HEK293 (cell line): ENCODE measurements at regions not wholly inside any gene's neighbourhood (a gene's known extent, or its start where the extent isn't known, plus 50 kb on each side); places are given as distances from the start of the nearest gene placed in this dataset.

Source experiments
- CTCF ChIA-PET: fragments of 350-600 bp; formaldehyde crosslinking; extraction: SDS; loops from one replicate; lab custom pipeline; 2021; ENCODE audit warnings: antibody characterized with exemption; lab: Yijun Ruan, JAX
- POLR2A ChIA-PET: fragments of 300-600 bp; formaldehyde crosslinking; extraction: SDS; loops from one replicate; lab custom pipeline; 2020; ENCODE audit warnings: antibody characterized with exemption, inconsistent platforms; lab: Yijun Ruan, JAX
- H3K27ac ChIP-seq: fragments of 200-500 bp; sonication (Bioruptor generic); 2 replicates; pipeline ENCODE4 v1.5.1; 2014; ENCODE audit warnings: low read depth, low read length, control low read depth, inconsistent platforms; ENCODE audit errors: extremely low read depth
- H3K36me3 ChIP-seq, 2 experiments: fragments of 200-500 bp in 1 of 2; sonication (Bioruptor generic) in 1 of 2; 1 replicate in 1 of 2; 2 replicates in 1 of 2; pipeline ENCODE4 v1.5.1; 2014 to 2017; ENCODE audit warnings: inconsistent platforms in 2 of 2, low read length in 2 of 2; ENCODE audit not compliant: control insufficient read depth in 2 of 2, insufficient read depth in 1 of 2
- H3K4me1 ChIP-seq: fragments of 200-500 bp; sonication (Bioruptor generic); 2 replicates; pipeline ENCODE4 v1.5.1; 2014; ENCODE audit warnings: mild to moderate bottlenecking, low read length, inconsistent platforms; ENCODE audit not compliant: control insufficient read depth, insufficient read depth
- H3K4me3 ChIP-seq: 2 replicates; pipeline ENCODE4 v1.5.1; 2011; ENCODE audit warnings: low read depth, mild to moderate bottlenecking, control low read depth, low read length, moderate library complexity
- H3K9me3 ChIP-seq: fragments of 200-500 bp; sonication (Bioruptor generic); 2 replicates; pipeline ENCODE4 v1.5.1; 2014; ENCODE audit warnings: low read depth, low read length, inconsistent platforms; ENCODE audit not compliant: control insufficient read depth, insufficient read depth
- GLIS1 ChIP-seq: fragments of 450-650 bp; formaldehyde crosslinking; IDR thresholded peaks from 2 replicates; pipeline ENCODE4 v1.5.1; 2016; ENCODE audit warnings: missing biosample characterization, missing genetic modification characterization
- MYNN ChIP-seq: fragments of 450-650 bp; formaldehyde crosslinking; IDR thresholded peaks from 2 replicates; pipeline ENCODE4 v1.5.1; 2016; ENCODE audit warnings: missing biosample characterization, missing genetic modification characterization, borderline replicate concordance
- PRDM1 ChIP-seq: fragments of 450-650 bp; formaldehyde crosslinking; IDR thresholded peaks from 2 replicates; pipeline ENCODE4; 2016; ENCODE audit warnings: missing biosample characterization, missing genetic modification characterization
- PRDM10 ChIP-seq: fragments of 450-650 bp; formaldehyde crosslinking; IDR thresholded peaks from 2 replicates; pipeline ENCODE4 v1.5.1; 2016; ENCODE audit warnings: missing biosample characterization, missing genetic modification characterization
- PRDM6 ChIP-seq: fragments of 450-650 bp; formaldehyde crosslinking; IDR thresholded peaks from 2 replicates; pipeline ENCODE4 v1.5.1; 2017; ENCODE audit warnings: missing biosample characterization, missing genetic modification characterization
- SP2 ChIP-seq: fragments of 450-650 bp; formaldehyde crosslinking; IDR thresholded peaks from 2 replicates; pipeline ENCODE4 v1.5.1; 2016; ENCODE audit warnings: missing biosample characterization, missing genetic modification characterization
- ZBTB7A ChIP-seq: fragments of 450-650 bp; formaldehyde crosslinking; IDR thresholded peaks from 2 replicates; pipeline ENCODE4 v1.5.1; 2016; ENCODE audit warnings: low read depth, missing biosample characterization, missing genetic modification characterization
- ZEB2 ChIP-seq: fragments of 450-650 bp; formaldehyde crosslinking; IDR thresholded peaks from 2 replicates; pipeline ENCODE4 v1.5.1; 2016; ENCODE audit warnings: missing biosample characterization, missing genetic modification characterization
- ZIC2 ChIP-seq: fragments of 450-650 bp; formaldehyde crosslinking; IDR thresholded peaks from 2 replicates; pipeline ENCODE4 v1.5.1; 2016; ENCODE audit warnings: missing biosample characterization, missing genetic modification characterization
- ZNF221 ChIP-seq: fragments of 450-650 bp; formaldehyde crosslinking; IDR thresholded peaks from 2 replicates; pipeline ENCODE4 v1.5.1; 2017; ENCODE audit warnings: missing biosample characterization, missing genetic modification characterization, borderline replicate concordance
- ZNF24 ChIP-seq: fragments of 450-650 bp; formaldehyde crosslinking; IDR thresholded peaks from 2 replicates; pipeline ENCODE4 v1.5.1; 2016; ENCODE audit warnings: missing biosample characterization, missing genetic modification characterization
- ZNF274 ChIP-seq, 2 experiments: fragments of 200-500 bp in 1 of 2; fragments of 450-650 bp in 1 of 2; sonication (Bioruptor generic) in 1 of 2; formaldehyde crosslinking in 1 of 2; IDR thresholded peaks; 2 replicates each; pipeline versions ENCODE4 v1.5.1 to v1.6.1; 2014 to 2016; ENCODE audit warnings: borderline replicate concordance in 1 of 2, inconsistent platforms in 1 of 2, low read length in 1 of 2, missing biosample characterization in 1 of 2, missing genetic modification characterization in 1 of 2
- ZNF670 ChIP-seq: fragments of 450-650 bp; formaldehyde crosslinking; IDR thresholded peaks from 2 replicates; pipeline ENCODE4 v1.5.1; 2016; ENCODE audit warnings: missing biosample characterization, missing genetic modification characterization, low read depth
- ZSCAN23 ChIP-seq: fragments of 450-650 bp; formaldehyde crosslinking; IDR thresholded peaks from 2 replicates; pipeline ENCODE4 v1.5.1; 2016; ENCODE audit warnings: missing biosample characterization, missing genetic modification characterization
- ZSCAN30 ChIP-seq: fragments of 450-650 bp; IDR thresholded peaks from 2 replicates; pipeline ENCODE4 v1.5.1; 2018; ENCODE audit warnings: missing biosample characterization, mild to moderate bottlenecking, missing genetic modification characterization, moderate library complexity
- ZSCAN4 ChIP-seq: fragments of 450-650 bp; formaldehyde crosslinking; IDR thresholded peaks from 2 replicates; pipeline ENCODE4 v1.5.1; 2017; ENCODE audit warnings: missing biosample characterization, missing genetic modification characterization
- TF ChIP-seq, protein P1 (sequence below): fragments of 450-650 bp; formaldehyde crosslinking; IDR thresholded peaks from 2 replicates; pipeline ENCODE4 v1.5.0; 2017; ENCODE audit warnings: missing biosample characterization, missing genetic modification characterization, borderline replicate concordance
- TF ChIP-seq, protein P2 (sequence below): fragments of 450-650 bp; formaldehyde crosslinking; optimal IDR thresholded peaks from 2 replicates; pipeline ENCODE3; 2016; ENCODE audit warnings: missing biosample characterization, mild to moderate bottlenecking, missing genetic modification characterization

- TF ChIP-seq PRDM6 (tag by site-specific recombination) = no peak
- no peak for TF ChIP-seq PRDM10 (tag by site-specific recombination)
- TF ChIP-seq ZNF221 = no peak
- TF ChIP-seq, protein P1, sequence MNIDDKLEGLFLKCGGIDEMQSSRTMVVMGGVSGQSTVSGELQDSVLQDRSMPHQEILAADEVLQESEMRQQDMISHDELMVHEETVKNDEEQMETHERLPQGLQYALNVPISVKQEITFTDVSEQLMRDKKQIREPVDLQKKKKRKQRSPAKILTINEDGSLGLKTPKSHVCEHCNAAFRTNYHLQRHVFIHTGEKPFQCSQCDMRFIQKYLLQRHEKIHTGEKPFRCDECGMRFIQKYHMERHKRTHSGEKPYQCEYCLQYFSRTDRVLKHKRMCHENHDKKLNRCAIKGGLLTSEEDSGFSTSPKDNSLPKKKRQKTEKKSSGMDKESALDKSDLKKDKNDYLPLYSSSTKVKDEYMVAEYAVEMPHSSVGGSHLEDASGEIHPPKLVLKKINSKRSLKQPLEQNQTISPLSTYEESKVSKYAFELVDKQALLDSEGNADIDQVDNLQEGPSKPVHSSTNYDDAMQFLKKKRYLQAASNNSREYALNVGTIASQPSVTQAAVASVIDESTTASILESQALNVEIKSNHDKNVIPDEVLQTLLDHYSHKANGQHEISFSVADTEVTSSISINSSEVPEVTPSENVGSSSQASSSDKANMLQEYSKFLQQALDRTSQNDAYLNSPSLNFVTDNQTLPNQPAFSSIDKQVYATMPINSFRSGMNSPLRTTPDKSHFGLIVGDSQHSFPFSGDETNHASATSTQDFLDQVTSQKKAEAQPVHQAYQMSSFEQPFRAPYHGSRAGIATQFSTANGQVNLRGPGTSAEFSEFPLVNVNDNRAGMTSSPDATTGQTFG (tag by site-specific recombination) = no peak
- TF ChIP-seq GLIS1 (tag by site-specific recombination) = no peak
- no peak for TF ChIP-seq ZBTB7A (tag by site-specific recombination)
- no peak for TF ChIP-seq ZIC2
- no peak for TF ChIP-seq ZSCAN30
- TF ChIP-seq PRDM1 (tag by site-specific recombination) = no peak
- TF ChIP-seq ZSCAN23 (tag by site-specific recombination) = no peak
- no peak for TF ChIP-seq MYNN (tag by site-specific recombination)
Measured at GRCh38 chr13:62431852-62432251, 1016.2 kb upstream of the PCDH20 start (continued).

DNA sequence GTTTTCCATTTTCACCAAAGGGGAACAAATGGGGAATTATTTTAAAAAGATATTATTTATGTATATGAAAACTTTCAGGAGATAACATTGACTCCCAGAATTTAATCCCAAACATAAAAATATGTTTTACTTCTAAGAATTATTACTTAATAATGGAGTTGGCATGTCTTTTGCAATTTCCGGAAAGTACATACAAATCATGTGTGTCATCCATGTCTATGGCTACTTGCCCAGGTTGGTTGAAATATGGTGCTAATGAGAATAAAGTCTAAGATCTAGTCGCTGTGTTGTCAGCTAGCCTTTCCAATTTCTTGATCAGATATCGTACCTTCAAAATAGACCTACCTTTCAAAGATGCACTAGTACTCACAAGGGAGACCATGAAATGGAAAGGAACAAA, 1003.2 kb upstream of the PCDH20 start:
- H3K36me3 ChIP-seq = no peaks in the 10 kb centered on the region
- H3K4me1 ChIP-seq = no peaks in the 10 kb centered on the region
- H3K9me3 ChIP-seq = no peaks in the 10 kb centered on the region
- TF ChIP-seq ZSCAN4 (tag by site-specific recombination) = no peak
- TF ChIP-seq ZSCAN30 = no peak
- TF ChIP-seq ZNF670 (tag by site-specific recombination) = no peak
- TF ChIP-seq, protein P2, sequence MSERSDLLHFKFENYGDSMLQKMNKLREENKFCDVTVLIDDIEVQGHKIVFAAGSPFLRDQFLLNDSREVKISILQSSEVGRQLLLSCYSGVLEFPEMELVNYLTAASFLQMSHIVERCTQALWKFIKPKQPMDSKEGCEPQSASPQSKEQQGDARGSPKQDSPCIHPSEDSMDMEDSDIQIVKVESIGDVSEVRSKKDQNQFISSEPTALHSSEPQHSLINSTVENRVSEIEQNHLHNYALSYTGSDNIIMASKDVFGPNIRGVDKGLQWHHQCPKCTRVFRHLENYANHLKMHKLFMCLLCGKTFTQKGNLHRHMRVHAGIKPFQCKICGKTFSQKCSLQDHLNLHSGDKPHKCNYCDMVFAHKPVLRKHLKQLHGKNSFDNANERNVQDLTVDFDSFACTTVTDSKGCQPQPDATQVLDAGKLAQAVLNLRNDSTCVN (tag by site-specific recombination) = no peak
- no peak for TF ChIP-seq ZNF274 (IDR thresholded peaks at IDR 0.05; ENCODE audit: low read length)
- no peak for TF ChIP-seq ZNF274 (tag by site-specific recombination; IDR thresholded peaks at IDR 0.05; ENCODE audit: borderline replicate concordance)
- no peak for TF ChIP-seq ZEB2 (tag by site-specific recombination)
- no peak for TF ChIP-seq ZNF24 (tag by site-specific recombination)
- no peak for TF ChIP-seq SP2 (tag by site-specific recombination)
- no peak overlapping the region for H3K4me3 ChIP-seq
- ChIA-PET POLR2A (no interaction called here), CTCF (interaction anchor here (0.6 kb wide), 1 partner anchor 574 kb away, joined by 4 read pairs; no protein-coding TSS in a partner anchor)
- H3K27ac ChIP-seq = no peak overlapping the region
